ENCODE measurements at regions not wholly inside any gene's neighbourhood (a gene's known extent, or its start where the extent isn't known, plus 50 kb on each side); places are given as distances from the start of the nearest gene placed in this dataset.

DNA sequence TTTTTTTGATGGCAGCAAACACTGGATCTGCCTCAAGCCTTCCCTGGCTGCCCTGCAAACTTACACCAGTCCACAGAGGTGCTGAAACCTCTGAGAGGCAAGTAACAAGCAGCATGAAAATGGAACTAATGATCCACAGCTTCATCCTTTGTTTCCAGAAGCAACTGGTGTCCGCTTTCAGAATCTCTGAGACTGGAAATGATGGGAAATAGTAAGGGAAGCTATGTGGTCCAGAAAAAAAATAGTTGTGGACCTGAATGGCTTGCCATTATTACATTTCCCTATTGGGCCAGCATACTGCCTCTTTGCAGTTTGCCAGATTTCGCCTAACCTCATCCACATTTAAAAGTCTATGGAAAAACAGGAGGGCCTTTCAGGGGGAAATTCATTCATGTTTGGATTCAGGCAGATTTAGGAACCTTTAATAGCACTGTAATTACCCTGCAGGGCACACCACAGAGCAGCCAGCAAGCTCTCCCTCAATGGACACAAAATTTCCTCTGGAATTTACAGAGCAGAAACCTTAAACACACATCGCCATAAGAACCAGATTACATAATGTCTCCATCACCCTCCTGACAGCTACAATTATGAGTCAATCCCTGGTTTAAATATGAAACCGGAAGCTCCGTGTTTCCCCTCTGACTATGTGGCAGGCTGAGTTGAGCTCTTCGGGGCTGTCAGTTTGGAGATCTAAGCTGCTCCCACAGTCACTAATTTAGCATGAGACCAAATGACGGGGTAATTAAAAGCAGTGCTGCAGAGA lies 134.4 kb downstream of the TMCO5A start:
- Histone ChIP-seq H3K4me3 (ENCODE audit: control insufficient read depth in 1 of 7, extremely low read depth in 1 of 7, insufficient read depth in 4 of 7, low read depth in 2 of 7, low read length in 6 of 7) (peak overlapping the region in 4 of 7 experiments; percentile 20 to 61 (median 45)), H3K27me3 (replicated peaks in 2 of 5; ENCODE audit: control insufficient read depth in 4 of 5, insufficient read depth in 5 of 5, low read length in 4 of 5) (no peaks in the 10 kb centered on the region), H3K4me1 (ENCODE audit: control extremely low read depth in 1 of 4, control insufficient read depth in 4 of 4, insufficient read depth in 4 of 4, low read length in 3 of 4) (peaks cover 7 to 31% (median 27%) of the 10 kb centered on the region in 4 experiments), H3K36me3 (ENCODE audit: control insufficient read depth in 4 of 4, insufficient read depth in 4 of 4, low read length in 3 of 4) (no peaks in the 10 kb centered on the region), H3K9me3 (ENCODE audit: control extremely low read depth in 1 of 5, control insufficient read depth in 4 of 5, insufficient read depth in 2 of 5, low read depth in 1 of 5, low read length in 4 of 5) (no peaks in the 10 kb centered on the region), H3K27ac (ENCODE audit: insufficient read depth in 1 of 2, low read depth in 1 of 2, low read length in 2 of 2, poor library complexity in 1 of 2, severe bottlenecking in 2 of 2) (peak overlapping the region in 1 of 2 experiments; percentile 17)
- peak; percentile 72 to 93 (median 91) for DNase-seq
- CTCF ChIA-PET, result interaction anchor here (1.1 kb wide), 1 partner anchor 8 kb away, joined by 4 read pairs; no protein-coding TSS in a partner anchor
- POLR2A ChIA-PET, result interaction anchor here (1.3 kb wide), 1 partner anchor 15 kb away, joined by 4 read pairs; no protein-coding TSS in a partner anchor
- 12% methylated on average over 3 of the region's 7 CpGs for WGBS (ENCODE audit: insufficient coverage)

- DNase-seq, result peak; percentile 39 to 86 (median 77)
- CTCF ChIA-PET, result interaction anchor here (1.1 kb wide), 1 partner anchor 9 kb away, joined by 4 read pairs; no protein-coding TSS in a partner anchor
- Histone ChIP-seq H3K4me1 (ENCODE audit: control extremely low read depth in 1 of 4, control insufficient read depth in 4 of 4, insufficient read depth in 4 of 4, low read length in 3 of 4) (peaks cover 7 to 31% (median 27%) of the 10 kb centered on the region in 4 experiments), H3K27me3 (replicated peaks in 2 of 5; ENCODE audit: control insufficient read depth in 4 of 5, insufficient read depth in 5 of 5, low read length in 4 of 5) (no peaks in the 10 kb centered on the region), H3K4me3 (ENCODE audit: control insufficient read depth in 1 of 7, extremely low read depth in 1 of 7, insufficient read depth in 4 of 7, low read depth in 2 of 7, low read length in 6 of 7) (peak overlapping the region in 3 of 7 experiments; percentile 43 to 61 (median 47)), H3K27ac (ENCODE audit: insufficient read depth in 1 of 2, low read depth in 1 of 2, low read length in 2 of 2, poor library complexity in 1 of 2, severe bottlenecking in 2 of 2) (peak overlapping the region in 1 of 2 experiments; percentile 17), H3K36me3 (ENCODE audit: control insufficient read depth in 4 of 4, insufficient read depth in 4 of 4, low read length in 3 of 4) (no peaks in the 10 kb centered on the region), H3K9me3 (ENCODE audit: control extremely low read depth in 1 of 5, control insufficient read depth in 4 of 5, insufficient read depth in 2 of 5, low read depth in 1 of 5, low read length in 4 of 5) (no peaks in the 10 kb centered on the region)
- WGBS (ENCODE audit: insufficient coverage), result no CpG with 5 or more reads among the region's 3 CpGs
- POLR2A ChIA-PET, result interaction anchor here (1.3 kb wide), 1 partner anchor 15 kb away, joined by 4 read pairs; no protein-coding TSS in a partner anchor
Observed at GRCh38 chr15:38069511-38070011, 135.1 kb downstream of the TMCO5A start.

GRCh38 chr15:38070778-38071177 lies 136.3 kb downstream of the TMCO5A start:
- POLR2A ChIA-PET, result no interaction called here
- H3K36me3 ChIP-seq (ENCODE audit: control insufficient read depth in 4 of 4, insufficient read depth in 4 of 4, low read length in 3 of 4), result no peaks in the 10 kb centered on the region
- CTCF ChIA-PET, result no interaction called here
- no peak overlapping the region for H3K27ac ChIP-seq (ENCODE audit: insufficient read depth in 1 of 2, low read depth in 1 of 2, low read length in 2 of 2, poor library complexity in 1 of 2, severe bottlenecking in 2 of 2)
- DNase-seq, result no peak
- 100% methylated on average over 1 of the region's 4 CpGs for WGBS (ENCODE audit: insufficient coverage)
- no peaks in the 10 kb centered on the region for H3K27me3 ChIP-seq (replicated peaks in 2 of 5; ENCODE audit: control insufficient read depth in 4 of 5, insufficient read depth in 5 of 5, low read length in 4 of 5)
- H3K4me1 ChIP-seq (ENCODE audit: control extremely low read depth in 1 of 4, control insufficient read depth in 4 of 4, insufficient read depth in 4 of 4, low read length in 3 of 4), result peaks cover 7 to 35% (median 27%) of the 10 kb centered on the region in 4 experiments
- no peak overlapping the region for H3K4me3 ChIP-seq (ENCODE audit: control insufficient read depth in 1 of 7, extremely low read depth in 1 of 7, insufficient read depth in 4 of 7, low read depth in 2 of 7, low read length in 6 of 7)
- no peaks in the 10 kb centered on the region for H3K9me3 ChIP-seq (ENCODE audit: control extremely low read depth in 1 of 5, control insufficient read depth in 4 of 5, insufficient read depth in 2 of 5, low read depth in 1 of 5, low read length in 4 of 5)

DNA sequence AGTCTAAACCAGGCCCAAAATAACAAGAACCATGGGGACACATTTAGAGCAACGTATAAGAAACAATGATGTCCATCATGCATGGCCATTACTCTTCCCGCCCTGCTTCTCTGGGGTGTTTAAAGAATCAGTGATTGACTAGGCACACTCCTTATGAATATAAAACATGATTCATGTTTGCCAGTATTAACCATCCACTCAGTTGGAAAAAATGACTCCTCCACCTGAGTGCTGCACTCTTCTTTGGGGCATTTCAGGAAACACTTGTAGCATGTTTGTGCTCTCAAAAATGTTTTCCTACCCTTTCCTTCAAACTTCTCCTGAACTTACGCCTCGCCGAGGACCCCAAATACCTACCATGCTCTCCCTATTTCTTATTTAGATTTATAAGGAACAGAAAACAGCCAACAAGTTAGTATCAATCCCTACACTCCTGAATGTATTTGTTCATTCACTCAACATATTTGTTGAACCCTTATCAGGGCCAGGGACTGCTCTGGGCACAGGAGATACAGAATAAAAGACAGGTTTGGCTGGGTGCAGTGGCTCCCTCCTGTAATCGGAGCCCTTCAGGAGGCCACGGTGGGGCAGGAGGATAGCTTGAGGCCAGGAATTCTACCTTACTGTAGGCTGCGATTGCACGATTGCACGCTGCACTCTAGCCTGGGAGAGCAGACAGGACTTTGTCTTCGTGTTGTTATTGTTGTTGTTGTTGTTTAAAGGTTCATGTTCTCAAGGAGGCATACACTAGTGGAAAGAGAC lies 137.0 kb downstream of the TMCO5A start:
- ChIA-PET POLR2A (no interaction called here), CTCF (no interaction called here)
- Histone ChIP-seq H3K9me3 (ENCODE audit: control extremely low read depth in 1 of 5, control insufficient read depth in 4 of 5, insufficient read depth in 2 of 5, low read depth in 1 of 5, low read length in 4 of 5) (no peaks in the 10 kb centered on the region), H3K36me3 (ENCODE audit: control insufficient read depth in 4 of 4, insufficient read depth in 4 of 4, low read length in 3 of 4) (no peaks in the 10 kb centered on the region), H3K27me3 (replicated peaks in 2 of 5; ENCODE audit: control insufficient read depth in 4 of 5, insufficient read depth in 5 of 5, low read length in 4 of 5) (no peaks in the 10 kb centered on the region), H3K27ac (ENCODE audit: insufficient read depth in 1 of 2, low read depth in 1 of 2, low read length in 2 of 2, poor library complexity in 1 of 2, severe bottlenecking in 2 of 2) (no peak overlapping the region), H3K4me1 (ENCODE audit: control extremely low read depth in 1 of 4, control insufficient read depth in 4 of 4, insufficient read depth in 4 of 4, low read length in 3 of 4) (peaks cover 7 to 35% (median 27%) of the 10 kb centered on the region in 4 experiments), H3K4me3 (ENCODE audit: control insufficient read depth in 1 of 7, extremely low read depth in 1 of 7, insufficient read depth in 4 of 7, low read depth in 2 of 7, low read length in 6 of 7) (no peak overlapping the region)
- no peak for DNase-seq
- WGBS (ENCODE audit: insufficient coverage), result 97% methylated on average over 4 of the region's 11 CpGs

DNA sequence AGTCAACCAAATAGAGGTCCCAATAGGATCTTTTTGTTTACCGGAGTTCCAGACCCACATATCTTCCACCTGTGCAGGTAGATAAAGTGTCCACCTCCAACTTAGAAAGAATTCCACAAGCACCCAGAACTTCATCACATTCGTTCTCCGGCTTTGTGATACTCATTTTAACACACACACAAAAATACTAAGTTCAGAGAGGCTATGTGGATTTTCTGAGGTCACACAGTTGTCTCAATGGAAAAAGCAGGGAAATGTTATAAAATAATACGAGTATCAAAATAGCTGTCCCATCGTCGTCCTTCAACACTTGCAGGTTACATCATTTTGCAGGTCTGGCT lies 137.5 kb downstream of the TMCO5A start:
- Histone ChIP-seq H3K27ac (ENCODE audit: insufficient read depth in 1 of 2, low read depth in 1 of 2, low read length in 2 of 2, poor library complexity in 1 of 2, severe bottlenecking in 2 of 2) (no peak overlapping the region), H3K27me3 (replicated peaks in 2 of 5; ENCODE audit: control insufficient read depth in 4 of 5, insufficient read depth in 5 of 5, low read length in 4 of 5) (peaks cover 0 to 2% (median 0%) of the 10 kb centered on the region in 5 experiments), H3K9me3 (ENCODE audit: control extremely low read depth in 1 of 5, control insufficient read depth in 4 of 5, insufficient read depth in 2 of 5, low read depth in 1 of 5, low read length in 4 of 5) (no peaks in the 10 kb centered on the region), H3K4me3 (ENCODE audit: control insufficient read depth in 1 of 7, extremely low read depth in 1 of 7, insufficient read depth in 4 of 7, low read depth in 2 of 7, low read length in 6 of 7) (peak overlapping the region in 6 of 7 experiments; percentile 36 to 79 (median 69)), H3K4me1 (ENCODE audit: control extremely low read depth in 1 of 4, control insufficient read depth in 4 of 4, insufficient read depth in 4 of 4, low read length in 3 of 4) (peaks cover 7 to 35% (median 27%) of the 10 kb centered on the region in 4 experiments), H3K36me3 (ENCODE audit: control insufficient read depth in 4 of 4, insufficient read depth in 4 of 4, low read length in 3 of 4) (no peaks in the 10 kb centered on the region)
- POLR2A ChIA-PET, result interaction anchor here (0.5 kb wide), 1 partner anchor 42 kb away, joined by 4 read pairs; no protein-coding TSS in a partner anchor
- CTCF ChIA-PET, result interaction anchor here (1.0 kb wide), 1 partner anchor 180 kb away, joined by 3 read pairs; the partner anchor contains the start of gene SPRED1
- no peak for DNase-seq
- 100% methylated on average over 1 of the region's 6 CpGs for WGBS (ENCODE audit: insufficient coverage)

DNA sequence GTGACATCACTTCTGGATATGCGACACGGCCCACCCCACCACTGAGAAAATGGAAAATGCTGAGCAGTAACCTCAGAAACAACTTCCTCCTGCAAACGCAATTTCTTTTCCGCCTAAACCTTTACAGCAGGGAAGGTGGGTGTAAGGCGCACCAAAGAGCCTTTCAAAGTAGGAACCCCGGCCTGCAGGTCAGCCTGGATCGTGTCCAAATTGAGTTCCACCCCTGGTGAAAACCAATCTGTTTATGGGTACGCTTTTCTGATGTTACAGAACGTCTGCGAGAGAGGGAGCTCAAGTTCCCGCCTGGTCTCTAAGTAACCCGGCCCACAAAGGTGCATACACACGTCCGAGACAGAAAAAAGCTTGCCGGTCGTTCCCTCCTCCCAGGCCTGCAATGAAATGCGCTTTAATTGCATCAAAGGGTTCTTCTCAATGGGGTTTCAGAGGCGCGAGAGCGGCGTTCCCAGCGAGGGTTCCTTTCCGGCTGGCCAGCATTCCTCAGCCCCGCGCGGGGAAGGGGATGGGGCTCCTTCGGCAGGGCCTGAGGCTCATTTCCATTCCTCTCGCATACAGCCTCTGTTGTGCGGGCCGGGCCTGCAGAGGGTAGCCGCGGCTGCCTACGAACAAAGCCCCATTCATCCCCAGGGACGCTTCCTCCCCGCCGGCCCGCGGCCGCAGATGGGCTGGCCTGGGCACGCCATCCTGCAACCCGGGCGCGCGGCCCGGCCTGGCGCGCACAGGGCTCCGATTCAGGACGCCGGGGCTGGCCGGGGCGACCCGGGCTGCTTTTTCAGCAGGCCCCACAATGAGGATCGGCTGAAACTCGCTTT lies 138.1 kb downstream of the TMCO5A start:
- peak overlapping the region in 1 of 2 experiments; percentile 58 for H3K27ac ChIP-seq (ENCODE audit: insufficient read depth in 1 of 2, low read depth in 1 of 2, low read length in 2 of 2, poor library complexity in 1 of 2, severe bottlenecking in 2 of 2)
- WGBS (ENCODE audit: insufficient coverage), result 0% methylated on average over 52 of the region's 55 CpGs
- DNase-seq, result peak; percentile 72 to 86 (median 83)
- peaks cover 0 to 2% (median 0%) of the 10 kb centered on the region in 5 experiments for H3K27me3 ChIP-seq (replicated peaks in 2 of 5; ENCODE audit: control insufficient read depth in 4 of 5, insufficient read depth in 5 of 5, low read length in 4 of 5)
- H3K9me3 ChIP-seq (ENCODE audit: control extremely low read depth in 1 of 5, control insufficient read depth in 4 of 5, insufficient read depth in 2 of 5, low read depth in 1 of 5, low read length in 4 of 5), result no peaks in the 10 kb centered on the region
- CTCF ChIA-PET, result interaction anchor here (1.0 kb wide), 1 partner anchor 180 kb away, joined by 3 read pairs; the partner anchor contains the start of gene SPRED1
- H3K4me3 ChIP-seq (ENCODE audit: control insufficient read depth in 1 of 7, extremely low read depth in 1 of 7, insufficient read depth in 4 of 7, low read depth in 2 of 7, low read length in 6 of 7), result peak overlapping the region; percentile 36 to 79 (median 65)
- H3K36me3 ChIP-seq (ENCODE audit: control insufficient read depth in 4 of 4, insufficient read depth in 4 of 4, low read length in 3 of 4), result no peaks in the 10 kb centered on the region
- POLR2A ChIA-PET, result interaction anchor here (0.5 to 0.7 kb wide), 2 partner anchors 12 to 43 kb away, joined by 3 to 4 read pairs; no protein-coding TSS in a partner anchor
- peaks cover 7 to 35% (median 27%) of the 10 kb centered on the region in 4 experiments for H3K4me1 ChIP-seq (ENCODE audit: control extremely low read depth in 1 of 4, control insufficient read depth in 4 of 4, insufficient read depth in 4 of 4, low read length in 3 of 4)
